ENCODE measurements at regions not wholly inside any gene's neighbourhood (a gene's known extent, or its start where the extent isn't known, plus 50 kb on each side); places are given as distances from the start of the nearest gene placed in this dataset.

DNA sequence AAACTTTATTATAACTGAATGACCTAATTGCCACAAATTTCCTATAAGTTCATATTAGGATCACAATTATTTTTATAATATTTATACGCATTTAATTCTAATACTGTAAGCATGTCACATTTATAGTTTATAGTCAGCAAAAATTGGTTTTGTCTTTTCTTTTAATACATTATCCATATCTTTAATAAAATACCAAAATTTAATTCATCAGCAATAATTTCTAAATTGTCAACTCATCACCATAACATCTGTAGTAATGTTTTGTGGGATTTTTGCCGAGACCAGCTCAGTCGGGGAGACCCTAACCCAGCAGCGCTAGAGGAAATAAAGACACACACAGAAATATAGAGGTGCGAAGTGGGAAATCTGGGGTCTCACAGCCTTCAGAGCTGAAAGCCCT, 254.2 kb downstream of the KIF21A start:
- Histone ChIP-seq H3K27ac (ENCODE audit: low read depth, low read length, poor library complexity, severe bottlenecking) (no peak overlapping the region), H3K27me3 (replicated peaks; ENCODE audit: insufficient read depth, low read depth, low read length, poor library complexity) (no peaks in the 10 kb centered on the region), H3K4me1 (ENCODE audit: insufficient read depth, low read length, poor library complexity, severe bottlenecking) (no peaks in the 10 kb centered on the region), H3K9me3 (ENCODE audit: low read depth, low read length, poor library complexity, severe bottlenecking) (no peaks in the 10 kb centered on the region), H3K4me3 (ENCODE audit: low read depth, low read length, poor library complexity, severe bottlenecking) (no peak overlapping the region), H3K36me3 (ENCODE audit: insufficient read depth, low read length, poor library complexity, severe bottlenecking) (no peaks in the 10 kb centered on the region)
- intact Hi-C loops (cut with micrococcal nuclease; ENCODE audit: unreplicated experiment), result no loop called here
- BruUV-seq (replicated peaks), result no TSS peak
- TF ChIP-seq, protein P1, sequence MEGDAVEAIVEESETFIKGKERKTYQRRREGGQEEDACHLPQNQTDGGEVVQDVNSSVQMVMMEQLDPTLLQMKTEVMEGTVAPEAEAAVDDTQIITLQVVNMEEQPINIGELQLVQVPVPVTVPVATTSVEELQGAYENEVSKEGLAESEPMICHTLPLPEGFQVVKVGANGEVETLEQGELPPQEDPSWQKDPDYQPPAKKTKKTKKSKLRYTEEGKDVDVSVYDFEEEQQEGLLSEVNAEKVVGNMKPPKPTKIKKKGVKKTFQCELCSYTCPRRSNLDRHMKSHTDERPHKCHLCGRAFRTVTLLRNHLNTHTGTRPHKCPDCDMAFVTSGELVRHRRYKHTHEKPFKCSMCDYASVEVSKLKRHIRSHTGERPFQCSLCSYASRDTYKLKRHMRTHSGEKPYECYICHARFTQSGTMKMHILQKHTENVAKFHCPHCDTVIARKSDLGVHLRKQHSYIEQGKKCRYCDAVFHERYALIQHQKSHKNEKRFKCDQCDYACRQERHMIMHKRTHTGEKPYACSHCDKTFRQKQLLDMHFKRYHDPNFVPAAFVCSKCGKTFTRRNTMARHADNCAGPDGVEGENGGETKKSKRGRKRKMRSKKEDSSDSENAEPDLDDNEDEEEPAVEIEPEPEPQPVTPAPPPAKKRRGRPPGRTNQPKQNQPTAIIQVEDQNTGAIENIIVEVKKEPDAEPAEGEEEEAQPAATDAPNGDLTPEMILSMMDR (conservative IDR thresholded peaks at IDR 0.05; ENCODE audit: low read depth, low read length), result no peak
- no peak for TF ChIP-seq EZH2 (IDR thresholded peaks at IDR 0.05; ENCODE audit: borderline replicate concordance, low read depth, low read length, poor library complexity, severe bottlenecking)
- CTCF ChIA-PET, result no interaction called here
- POLR2A ChIA-PET (ENCODE audit: low non-redundant PET), result no interaction called here
- DNase-seq (ENCODE audit: low spot score), result no peak

DNA sequence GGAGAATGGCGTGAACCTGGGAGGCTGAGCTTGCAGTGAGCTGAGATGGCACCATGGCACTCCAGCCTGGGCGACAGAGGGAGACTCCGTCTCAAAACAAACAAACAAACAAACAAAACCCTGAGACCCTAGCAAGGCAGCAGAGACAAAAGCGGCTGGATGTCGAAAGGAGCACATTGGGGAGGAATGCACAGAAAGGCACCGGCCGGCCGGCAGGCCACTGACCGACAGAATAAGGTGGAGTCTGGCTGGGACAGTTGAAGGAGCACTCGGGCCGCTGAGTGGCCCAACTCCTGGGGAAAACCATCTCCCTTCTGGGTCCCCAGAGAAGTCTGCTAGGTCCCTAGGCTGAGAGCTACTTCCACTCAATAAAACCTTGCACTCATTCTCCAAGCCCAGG, 256.2 kb downstream of the KIF21A start:
- Histone ChIP-seq H3K36me3 (ENCODE audit: insufficient read depth, low read length, poor library complexity, severe bottlenecking) (no peaks in the 10 kb centered on the region), H3K4me1 (ENCODE audit: insufficient read depth, low read length, poor library complexity, severe bottlenecking) (no peaks in the 10 kb centered on the region), H3K27ac (ENCODE audit: low read depth, low read length, poor library complexity, severe bottlenecking) (no peak overlapping the region), H3K9me3 (ENCODE audit: low read depth, low read length, poor library complexity, severe bottlenecking) (no peaks in the 10 kb centered on the region), H3K4me3 (ENCODE audit: low read depth, low read length, poor library complexity, severe bottlenecking) (no peak overlapping the region), H3K27me3 (replicated peaks; ENCODE audit: insufficient read depth, low read depth, low read length, poor library complexity) (no peaks in the 10 kb centered on the region)
- intact Hi-C loops (cut with micrococcal nuclease; ENCODE audit: unreplicated experiment), result no loop called here
- BruUV-seq (replicated peaks), result no TSS peak
- POLR2A ChIA-PET (ENCODE audit: low non-redundant PET), result no interaction called here
- TF ChIP-seq EZH2 (IDR thresholded peaks at IDR 0.05; ENCODE audit: borderline replicate concordance, low read depth, low read length, poor library complexity, severe bottlenecking), result no peak
- CTCF ChIA-PET, result no interaction called here
- no peak for DNase-seq (ENCODE audit: low spot score)

DNA sequence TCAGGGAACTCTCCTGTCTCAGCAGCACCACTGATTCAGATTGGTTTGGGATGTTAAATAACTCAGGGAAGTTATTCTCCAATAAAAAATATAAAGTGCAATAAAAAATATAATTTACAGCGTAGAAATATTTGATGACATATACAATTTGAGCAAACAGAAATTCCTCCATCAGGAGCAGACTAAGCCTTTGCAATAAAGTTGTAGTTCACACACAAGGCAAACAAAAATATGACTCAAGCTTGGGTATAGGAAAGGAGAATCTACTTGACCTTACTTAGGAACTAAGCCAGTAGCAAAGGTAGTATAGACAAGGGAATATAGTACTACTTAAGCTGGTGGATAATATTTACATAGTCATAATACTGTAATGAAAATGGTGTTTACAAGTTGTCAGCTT, 264.1 kb downstream of the KIF21A start:
- Histone ChIP-seq H3K4me3 (ENCODE audit: low read depth, low read length, poor library complexity, severe bottlenecking) (no peak overlapping the region), H3K36me3 (ENCODE audit: insufficient read depth, low read length, poor library complexity, severe bottlenecking) (no peaks in the 10 kb centered on the region), H3K4me1 (ENCODE audit: insufficient read depth, low read length, poor library complexity, severe bottlenecking) (peaks cover 10% of the 10 kb centered on the region), H3K27me3 (replicated peaks; ENCODE audit: insufficient read depth, low read depth, low read length, poor library complexity) (no peaks in the 10 kb centered on the region), H3K27ac (ENCODE audit: low read depth, low read length, poor library complexity, severe bottlenecking) (no peak overlapping the region), H3K9me3 (ENCODE audit: low read depth, low read length, poor library complexity, severe bottlenecking) (no peaks in the 10 kb centered on the region)
- intact Hi-C loops (cut with micrococcal nuclease; ENCODE audit: unreplicated experiment), result loop anchor here (5.0 kb wide), 1 partner anchor 48 kb away; no protein-coding TSS in a partner anchor
- no peak for DNase-seq (ENCODE audit: low spot score)
- ChIA-PET CTCF (no interaction called here), POLR2A (ENCODE audit: low non-redundant PET) (no interaction called here)
- BruUV-seq (replicated peaks), result no TSS peak
- no peak for TF ChIP-seq EZH2 (IDR thresholded peaks at IDR 0.05; ENCODE audit: borderline replicate concordance, low read depth, low read length, poor library complexity, severe bottlenecking)
- TF ChIP-seq, protein P1 (conservative IDR thresholded peaks at IDR 0.05; ENCODE audit: low read depth, low read length), result no peak

DNA sequence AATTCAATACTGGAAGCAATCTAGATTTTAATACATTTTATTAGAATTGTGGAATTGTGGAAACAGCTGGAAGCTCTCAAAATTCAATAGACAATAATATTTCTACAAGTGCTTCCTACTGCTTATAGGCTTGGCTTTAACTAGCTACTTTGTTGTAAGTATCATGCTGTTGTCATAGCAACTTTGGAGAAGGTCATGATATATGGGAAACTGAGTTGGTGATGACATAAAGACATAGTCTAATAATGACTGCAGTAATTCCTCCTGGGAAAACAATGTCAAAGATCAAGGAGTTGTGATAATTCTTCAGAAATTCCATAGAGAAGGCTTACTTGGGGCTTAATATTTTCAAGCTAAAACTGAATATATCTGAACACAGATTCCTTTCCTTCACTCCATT, 266.6 kb downstream of the KIF21A start:
- CTCF ChIA-PET, result no interaction called here
- H3K9me3 ChIP-seq (ENCODE audit: low read depth, low read length, poor library complexity, severe bottlenecking), result no peaks in the 10 kb centered on the region
- peaks cover 16% of the 10 kb centered on the region for H3K4me1 ChIP-seq (ENCODE audit: insufficient read depth, low read length, poor library complexity, severe bottlenecking)
- intact Hi-C loops (cut with micrococcal nuclease; ENCODE audit: unreplicated experiment), result loop anchor here (5.0 kb wide), 1 partner anchor 51 kb away; no protein-coding TSS in a partner anchor
- no TSS peak for BruUV-seq (replicated peaks)
- H3K27me3 ChIP-seq (replicated peaks; ENCODE audit: insufficient read depth, low read depth, low read length, poor library complexity), result no peaks in the 10 kb centered on the region
- no peaks in the 10 kb centered on the region for H3K36me3 ChIP-seq (ENCODE audit: insufficient read depth, low read length, poor library complexity, severe bottlenecking)
- no peak overlapping the region for H3K4me3 ChIP-seq (ENCODE audit: low read depth, low read length, poor library complexity, severe bottlenecking)
- H3K27ac ChIP-seq (ENCODE audit: low read depth, low read length, poor library complexity, severe bottlenecking), result no peak overlapping the region
- POLR2A ChIA-PET (ENCODE audit: low non-redundant PET), result no interaction called here
- no peak for DNase-seq (ENCODE audit: low spot score)
- TF ChIP-seq EZH2 (IDR thresholded peaks at IDR 0.05; ENCODE audit: borderline replicate concordance, low read depth, low read length, poor library complexity, severe bottlenecking), result no peak
- TF ChIP-seq, protein P1 (conservative IDR thresholded peaks at IDR 0.05; ENCODE audit: low read depth, low read length), result no peak
